EH (cell line): ENCODE measurements at regions not wholly inside any gene's neighbourhood (a gene's known extent, or its start where the extent isn't known, plus 50 kb on each side); places are given as distances from the start of the nearest gene placed in this dataset.
"Not testable (repeated sequence)": the region's sequence is repeated elsewhere in the genome, so short reads cannot be mapped to it uniquely, and the experiment has no call there.

Source experiments
- DNase-seq: peaks from one replicate; pipeline ENCODE4 v3.0.0-alpha.2; 2015; ENCODE audit warnings: low read depth

DNA sequence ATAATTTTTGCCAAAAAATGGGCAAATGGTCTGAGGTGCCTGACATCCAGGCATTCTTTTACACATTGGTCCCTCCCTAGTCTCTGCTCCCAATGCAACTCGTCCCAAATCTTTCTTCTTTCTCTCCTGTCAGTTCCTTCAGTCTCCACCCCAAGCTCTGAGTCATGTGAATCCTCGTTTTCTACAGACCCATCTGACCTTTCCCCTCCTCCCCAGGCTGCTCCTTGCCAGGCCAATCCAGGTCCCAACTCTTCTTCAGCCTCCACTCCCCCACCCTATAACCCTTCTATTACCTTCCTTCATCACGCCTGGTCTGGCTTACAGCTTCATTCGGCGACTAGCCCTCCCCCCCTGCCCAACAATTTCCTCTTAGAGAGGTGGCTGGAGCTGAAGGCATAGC is 55.3 kb downstream of the BBS10 start:
- not testable (repeated sequence) for DNase-seq

DNA sequence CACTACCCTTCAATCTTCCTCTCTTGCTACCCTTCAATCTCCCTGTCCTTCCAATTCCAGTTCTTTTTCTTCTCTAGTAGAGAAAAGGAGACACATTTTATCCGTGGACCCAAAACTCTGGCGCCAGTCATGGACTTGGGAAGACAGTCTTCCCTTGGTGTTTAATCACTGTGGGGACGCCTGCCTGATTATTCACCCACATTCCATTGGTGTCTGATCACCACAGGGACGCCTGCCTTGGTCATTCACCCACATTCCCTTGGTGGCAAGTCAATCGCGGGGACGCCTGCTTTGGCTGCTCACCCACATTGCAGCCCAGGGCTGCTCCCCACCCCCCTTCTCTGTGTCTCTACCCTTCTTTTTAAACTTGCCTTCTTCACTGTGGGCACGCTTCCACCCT is 55.9 kb downstream of the BBS10 start:
- peak; percentile 68 for DNase-seq

DNA sequence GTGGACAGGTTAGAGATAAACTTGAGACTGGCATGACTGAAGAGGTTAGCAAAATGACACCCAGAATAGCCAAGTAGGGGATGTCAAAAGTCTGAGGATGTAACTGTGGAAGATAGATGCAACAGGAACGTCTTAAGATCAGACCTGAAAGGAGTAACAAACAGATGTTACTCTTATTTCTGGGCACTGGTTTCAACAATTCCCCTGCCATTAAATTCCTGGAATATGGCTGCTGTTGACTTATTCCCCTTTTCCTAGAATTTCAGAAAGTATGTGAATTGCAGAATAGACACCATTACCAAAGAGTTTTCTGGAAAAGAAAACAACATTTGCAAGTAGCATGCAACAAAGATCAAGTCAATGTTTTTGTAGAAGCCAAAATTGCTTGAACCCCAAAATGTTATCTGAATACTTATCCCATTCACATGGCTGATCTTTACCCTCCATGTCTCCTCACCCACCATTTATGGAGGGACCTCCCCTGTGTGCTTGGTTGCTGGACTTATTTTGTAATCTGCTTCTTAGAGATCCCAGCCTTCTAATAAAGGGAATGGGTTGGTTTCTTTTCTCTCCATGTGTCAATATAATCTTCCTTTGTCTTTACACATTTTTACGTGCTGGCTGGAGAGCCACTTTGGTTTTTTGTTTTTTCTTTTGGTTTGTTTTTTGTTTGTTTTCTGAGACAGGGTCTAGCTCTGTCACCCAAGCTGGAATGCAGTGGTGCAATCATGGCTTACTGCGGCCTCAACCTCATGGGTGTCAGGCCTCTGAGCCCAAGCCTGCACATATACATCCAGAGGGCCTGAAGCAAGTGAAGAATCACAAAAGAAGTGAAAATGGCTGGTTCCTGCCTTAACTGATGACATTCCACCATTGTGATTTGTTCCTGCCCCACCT is 57.0 kb downstream of the BBS10 start:
- peak; percentile 19 for DNase-seq

DNA sequence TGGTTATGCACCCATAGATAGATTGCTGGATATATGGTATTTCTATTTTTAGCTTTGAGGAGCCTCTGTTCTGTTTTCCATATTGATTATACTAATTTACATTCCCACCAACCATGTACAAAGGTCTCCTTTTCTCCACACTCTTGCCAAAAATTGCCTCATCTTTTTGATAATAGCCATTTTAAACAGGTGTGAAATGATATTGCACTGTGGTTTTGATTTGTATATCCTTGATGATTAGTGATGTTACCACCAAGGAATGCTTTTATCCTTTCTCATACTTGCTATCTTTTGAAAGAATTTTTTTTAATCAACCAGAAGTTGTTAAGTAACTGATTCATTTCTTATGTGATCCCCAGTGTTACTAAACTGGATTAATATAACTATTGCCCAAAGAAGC is 60.0 kb downstream of the BBS10 start:
- DNase-seq, result no peak

- peak; percentile 67 for DNase-seq
Measured at GRCh38 chr12:76284816-76285750, 63.1 kb downstream of the BBS10 start.

- DNase-seq, result no peak
Measured at GRCh38 chr12:76282744-76283143, 65.5 kb downstream of the BBS10 start.

- peak; percentile 91 for DNase-seq
Measured at GRCh38 chr12:76277480-76277879, 70.7 kb downstream of the BBS10 start.

DNA sequence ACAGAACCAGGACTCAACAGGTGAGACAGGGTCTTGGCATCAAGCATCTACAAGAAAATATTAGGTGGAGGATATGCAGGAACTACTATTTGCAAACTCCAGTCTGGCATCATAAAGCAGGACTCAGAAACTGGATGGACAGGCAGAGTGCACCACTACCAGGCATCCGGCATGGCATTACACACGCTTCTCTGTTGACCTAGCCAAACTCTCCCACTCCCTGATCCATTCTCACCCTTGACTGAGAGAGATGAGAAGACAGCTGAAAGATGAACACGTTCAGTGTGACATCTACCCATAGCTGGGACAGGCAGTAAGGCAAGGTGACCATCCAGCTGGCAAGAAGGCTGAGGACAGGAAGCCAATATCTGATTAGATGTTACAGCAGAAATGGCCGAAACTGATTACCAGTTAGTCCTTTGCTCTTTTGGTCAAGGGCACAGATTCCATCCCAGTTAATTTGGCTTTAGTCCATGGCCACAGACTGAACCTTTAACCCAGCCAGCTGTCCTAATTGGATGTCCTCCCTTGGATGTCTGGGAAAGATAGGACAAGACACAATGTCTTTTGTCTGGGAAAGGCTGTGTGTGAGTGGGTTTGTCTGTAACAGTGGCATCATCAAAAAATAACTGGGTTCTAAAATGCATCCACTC is 71.6 kb downstream of the BBS10 start:
- peak; percentile 39 for DNase-seq

- peak; percentile 25 for DNase-seq
Measured at GRCh38 chr12:76275511-76276093, 72.6 kb downstream of the BBS10 start.

DNA sequence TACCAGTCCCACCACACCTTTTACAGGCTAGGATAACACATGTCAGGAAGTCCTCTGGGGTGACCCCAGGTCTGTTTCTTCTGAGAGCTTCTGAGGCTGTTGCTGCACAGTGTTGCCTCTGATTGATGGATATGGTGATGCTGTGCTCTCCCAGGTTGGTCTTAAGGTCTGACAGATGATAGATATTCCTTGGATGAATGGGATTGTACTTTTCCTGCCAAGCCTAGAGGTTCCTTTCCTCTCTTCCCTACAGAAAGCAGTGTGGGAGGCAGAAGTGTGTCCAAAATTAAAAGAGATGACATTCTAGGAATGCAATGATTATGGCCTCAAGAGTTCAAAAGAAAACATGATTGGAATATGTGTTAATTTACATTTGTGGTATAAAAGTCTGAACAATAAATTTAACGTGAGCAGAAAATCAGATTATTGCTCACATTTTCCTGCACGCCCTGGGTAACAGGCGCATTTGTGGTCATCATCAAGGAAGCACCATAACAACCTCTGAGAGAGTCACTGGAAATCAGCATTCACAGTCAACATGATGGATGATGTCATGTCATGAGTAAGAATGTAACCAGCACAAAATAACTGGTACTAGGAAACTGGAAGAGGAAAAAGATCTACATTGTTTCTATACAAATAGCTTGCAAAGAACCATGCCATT is 73.7 kb downstream of the BBS10 start:
- DNase-seq, result peak; percentile 61

- DNase-seq, result no peak
Measured at GRCh38 chr12:76272287-76272686, 75.9 kb downstream of the BBS10 start.

DNA sequence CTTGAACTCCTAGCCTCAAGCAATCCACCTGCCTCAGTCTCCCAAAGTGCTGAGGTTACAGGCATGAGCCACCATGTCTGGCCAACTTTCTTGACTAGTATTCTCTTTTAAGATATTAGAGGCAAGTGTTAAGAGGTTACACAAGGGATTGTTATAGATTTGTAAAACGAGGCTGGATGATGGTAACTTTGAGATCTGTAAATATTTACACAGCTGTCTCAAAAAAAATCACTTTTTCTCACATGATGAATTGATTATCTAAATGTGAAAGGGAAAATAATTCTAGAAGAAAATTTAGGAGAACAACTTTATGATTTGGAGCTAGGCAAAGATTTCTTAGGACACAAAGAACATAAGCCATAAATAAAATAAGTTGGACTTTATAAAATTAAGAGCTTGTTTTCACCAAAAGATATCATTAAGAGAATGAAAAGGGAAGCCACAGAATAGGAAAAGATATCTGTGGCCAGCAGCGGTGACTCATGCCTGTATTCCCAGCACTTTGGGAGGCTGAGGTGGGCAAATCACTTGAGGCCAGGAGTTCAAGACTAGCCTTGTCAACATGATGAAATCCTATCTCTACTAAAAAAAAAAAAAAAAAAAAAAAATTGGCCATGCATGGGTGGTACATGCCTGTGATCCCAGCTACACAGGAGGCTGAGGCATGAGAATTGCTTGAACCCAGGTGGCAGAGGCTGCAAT is 77.4 kb downstream of the BBS10 start:
- DNase-seq, result peak; percentile 32

GRCh38 chr12:76268267-76268666 is 79.9 kb downstream of the BBS10 start:
- peak; percentile 70 for DNase-seq

DNA sequence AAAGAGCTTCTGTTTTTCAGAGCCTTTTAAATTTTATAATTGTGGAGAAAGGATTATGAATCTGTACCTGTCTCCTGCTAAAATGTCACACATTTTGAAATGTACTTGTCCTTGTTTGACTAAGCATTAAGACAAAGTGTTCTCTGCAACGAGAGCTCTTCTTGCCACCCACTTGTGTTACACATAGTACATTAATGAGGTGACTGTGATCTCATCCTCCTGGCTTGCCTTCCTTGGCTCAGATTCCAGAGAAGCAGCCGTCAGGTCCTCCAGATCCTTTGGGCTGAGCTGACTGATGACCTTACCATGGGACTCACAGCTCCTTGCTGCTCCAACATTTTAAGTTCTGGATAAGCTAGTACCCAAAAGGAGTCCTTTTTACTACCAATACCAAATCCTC is 81.4 kb downstream of the BBS10 start:
- peak; percentile 91 for DNase-seq

DNA sequence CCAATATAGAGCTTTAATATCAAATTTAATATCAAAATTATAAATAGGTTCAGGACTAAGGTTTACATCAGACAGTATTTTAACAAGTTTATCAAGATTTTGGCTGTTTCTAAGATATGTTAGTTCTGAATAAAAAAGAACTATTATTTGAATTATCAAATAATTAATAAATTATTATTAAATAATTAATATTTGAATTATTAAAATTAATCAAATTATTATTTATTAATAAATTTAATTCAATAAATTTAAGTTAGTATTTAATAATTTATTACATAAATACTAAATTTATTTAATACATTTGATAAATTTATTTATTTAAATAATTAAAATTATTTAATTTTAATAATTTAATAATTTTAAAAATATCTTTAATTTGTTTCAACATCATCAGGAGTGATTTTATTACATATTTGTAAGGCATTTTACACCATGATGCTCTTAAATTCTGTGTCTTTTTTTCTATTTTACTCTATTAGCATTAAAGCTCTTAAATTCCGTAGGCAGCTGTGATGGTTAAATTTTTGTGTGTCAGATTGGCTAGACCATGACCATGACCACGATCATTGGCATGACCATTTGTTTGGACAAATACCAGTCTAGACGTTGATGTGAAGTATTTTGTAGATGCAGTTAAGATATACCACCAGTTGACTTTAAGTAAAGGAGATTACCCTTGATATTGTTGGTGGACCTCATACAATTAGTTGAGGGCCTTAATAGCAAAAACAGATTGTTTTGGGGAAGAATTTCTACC is 82.6 kb downstream of the BBS10 start:
- peak; percentile 39 for DNase-seq

DNA sequence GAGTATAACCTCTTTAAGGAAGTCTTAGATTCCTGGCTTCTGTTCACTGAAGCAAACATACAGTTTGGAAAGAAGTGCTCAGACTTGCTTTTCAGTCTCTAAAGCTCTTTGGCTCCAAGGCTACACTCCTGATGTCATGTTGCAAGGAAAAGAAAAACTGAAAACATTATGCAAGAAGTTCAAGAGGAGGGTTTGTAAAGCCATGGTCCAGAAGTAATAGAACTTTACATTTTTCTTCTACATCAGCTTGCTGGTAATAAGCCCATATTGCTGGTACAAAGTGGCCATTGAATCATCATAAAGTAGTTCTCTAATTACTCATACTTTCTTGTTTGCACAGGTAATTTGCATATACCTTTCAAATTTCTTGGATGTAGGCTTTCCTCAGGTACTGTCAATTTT is 83.6 kb downstream of the BBS10 start:
- DNase-seq, result no peak

DNA sequence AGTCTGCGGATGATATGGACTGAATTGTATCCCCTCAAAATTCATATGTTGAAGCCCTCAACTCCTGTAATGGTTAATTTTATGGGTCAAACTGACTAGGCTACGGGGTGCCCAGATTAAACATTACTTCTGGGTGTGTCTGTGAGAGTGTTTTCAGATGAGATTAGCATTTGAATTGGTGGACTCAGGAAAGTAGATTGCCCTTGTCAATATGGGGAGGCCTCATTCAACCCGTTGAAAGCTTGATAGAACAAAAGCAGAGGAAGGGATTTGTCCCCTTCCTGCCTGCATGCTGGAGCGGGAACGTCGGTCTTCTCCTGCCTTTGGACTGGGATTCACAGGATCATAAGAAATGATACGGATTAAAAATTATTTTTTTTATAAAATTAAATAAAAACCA is 84.5 kb downstream of the BBS10 start:
- no peak for DNase-seq

DNA sequence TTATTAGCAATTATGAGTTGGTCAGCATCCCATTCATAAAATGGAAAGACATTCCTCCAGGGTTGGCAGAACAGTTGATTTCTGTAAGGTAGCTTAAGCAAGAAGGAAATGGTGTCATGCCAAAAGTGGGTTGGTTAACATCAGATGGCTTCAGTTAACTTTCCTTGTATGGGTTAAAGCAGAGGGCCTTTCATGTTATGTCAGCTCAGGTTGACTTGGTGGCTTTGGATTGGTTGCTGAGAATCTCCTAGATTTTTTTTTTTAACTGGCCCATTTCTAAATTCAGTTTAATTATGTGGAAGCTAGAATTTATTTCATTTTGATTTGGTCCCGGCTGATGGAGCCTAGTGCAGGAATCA is 87.8 kb downstream of the BBS10 start:
- DNase-seq, result peak; percentile 35

GRCh38 chr12:76259660-76260389 is 88.4 kb downstream of the BBS10 start:
- DNase-seq, result peak; percentile 91
